ENCODE measurements at regions not wholly inside any gene's neighbourhood (a gene's known extent, or its start where the extent isn't known, plus 50 kb on each side); places are given as distances from the start of the nearest gene placed in this dataset.

- no peak for DNase-seq
These were observed 69.8 kb downstream of the CD83 start for GRCh38 chr6:14187406-14187805.

- DNase-seq: no peak
These were observed 71.5 kb downstream of the CD83 start for GRCh38 chr6:14189074-14189473.

GRCh38 chr6:14190191-14190928 is 72.8 kb downstream of the CD83 start:
- peak; percentile 45 for DNase-seq

- no peak for DNase-seq
These were observed 73.3 kb downstream of the CD83 start for GRCh38 chr6:14190929-14191224.

- DNase-seq: no peak
These were observed 74.2 kb downstream of the CD83 start for GRCh38 chr6:14191761-14192160.

- DNase-seq: no peak
These were observed 74.7 kb downstream of the CD83 start for GRCh38 chr6:14192216-14192788.

GRCh38 chr6:14193524-14193923 is 76.0 kb downstream of the CD83 start:
- no peak for DNase-seq

GRCh38 chr6:14194483-14194882 is 76.9 kb downstream of the CD83 start:
- DNase-seq: no peak

GRCh38 chr6:14194976-14195375 is 77.4 kb downstream of the CD83 start:
- DNase-seq: no peak

- no peak for DNase-seq
These were observed 78.5 kb downstream of the CD83 start for GRCh38 chr6:14196026-14196425.

- no peak for DNase-seq
These were observed 79.5 kb downstream of the CD83 start for GRCh38 chr6:14197118-14197517.

- no peak for DNase-seq
These were observed 82.5 kb downstream of the CD83 start for GRCh38 chr6:14200047-14200446.

- no peak for DNase-seq
These were observed 85.4 kb downstream of the CD83 start for GRCh38 chr6:14202947-14203346.

- DNase-seq: no peak
These were observed 88.8 kb downstream of the CD83 start for GRCh38 chr6:14206391-14206790.

GRCh38 chr6:14207448-14207847 is 89.9 kb downstream of the CD83 start:
- no peak for DNase-seq

- DNase-seq: no peak
These were observed 91.4 kb downstream of the CD83 start for GRCh38 chr6:14209000-14209399.

GRCh38 chr6:14210077-14210476 is 92.5 kb downstream of the CD83 start:
- DNase-seq: no peak

- peak; percentile 86 for DNase-seq
These were observed 93.3 kb downstream of the CD83 start for GRCh38 chr6:14210663-14211561.

- peak; percentile 32 for DNase-seq
These were observed 94.0 kb downstream of the CD83 start for GRCh38 chr6:14211562-14211942.

GRCh38 chr6:14212020-14212419 is 94.4 kb downstream of the CD83 start:
- no peak for DNase-seq

- DNase-seq: no peak
These were observed 95.1 kb downstream of the CD83 start for GRCh38 chr6:14212632-14213031.

- DNase-seq: peak; percentile 45
These were observed 99.5 kb downstream of the CD83 start for GRCh38 chr6:14216946-14217684.
